A549 (cell line): ENCODE measurements at regions not wholly inside any gene's neighbourhood (a gene's known extent, or its start where the extent isn't known, plus 50 kb on each side); places are given as distances from the start of the nearest gene placed in this dataset.

Source experiments
- CEBPB ChIP-seq, 2 experiments: fragments of >200 bp in 1 of 2; sonication (Bioruptor Twin) in 1 of 2; formaldehyde crosslinking in 1 of 2; IDR thresholded peaks; 2 replicates each; pipeline ENCODE4 v1.6.1; 2012 to 2016
- NR3C1 ChIP-seq: fragments of >200 bp; sonication (Bioruptor Twin); formaldehyde crosslinking; IDR thresholded peaks from 3 replicates; pipeline ENCODE4 v1.6.1; 2017
- POLR2A ChIP-seq: IDR thresholded peaks from 2 replicates; pipeline ENCODE4 v1.6.1; 2012; ENCODE audit warnings: mild to moderate bottlenecking, low read length
- RAD21 ChIP-seq, 2 experiments: fragments of >200 bp in 1 of 2; sonication (Bioruptor Twin) in 1 of 2; formaldehyde crosslinking in 1 of 2; IDR thresholded peaks in 1 of 2; conservative IDR thresholded peaks in 1 of 2; 2 replicates in 1 of 2; 3 replicates in 1 of 2; pipeline ENCODE4 v1.6.1; 2012 to 2018; ENCODE audit warnings: inconsistent platforms in 1 of 2
- USF2 ChIP-seq: fragments of 450-650 bp; IDR thresholded peaks from 2 replicates; pipeline ENCODE4 v1.6.1; 2014; ENCODE audit warnings: antibody characterized with exemption
- TF ChIP-seq, protein P1 (sequence below): fragments of >200 bp; sonication (Bioruptor Twin); formaldehyde crosslinking; IDR thresholded peaks from 3 replicates; pipeline ENCODE4 v1.5.1; 2016
- TF ChIP-seq, protein P2 (sequence below): IDR thresholded peaks from 2 replicates; pipeline ENCODE4 v1.6.1; 2012

DNA sequence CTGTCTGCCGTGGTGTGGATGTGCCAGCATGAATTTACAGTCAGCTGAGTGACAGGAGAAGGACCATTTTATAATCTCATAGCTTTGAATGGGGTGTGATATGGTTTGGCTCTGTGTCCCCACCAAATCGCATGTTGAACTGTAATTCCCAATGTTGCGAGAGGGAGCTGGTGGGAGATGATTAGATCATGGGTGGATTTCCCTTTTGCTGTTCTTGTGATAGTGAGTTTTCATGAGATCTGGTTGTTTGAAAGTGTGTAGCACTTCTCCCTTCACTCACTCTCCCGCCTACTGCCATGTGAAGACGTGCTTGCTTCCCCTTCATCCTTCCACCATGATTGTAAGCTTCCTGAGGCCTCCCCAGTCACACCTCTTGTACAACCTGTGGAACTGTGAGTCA lies 111.9 kb upstream of the CHD2 start:
- TF ChIP-seq, protein P1, sequence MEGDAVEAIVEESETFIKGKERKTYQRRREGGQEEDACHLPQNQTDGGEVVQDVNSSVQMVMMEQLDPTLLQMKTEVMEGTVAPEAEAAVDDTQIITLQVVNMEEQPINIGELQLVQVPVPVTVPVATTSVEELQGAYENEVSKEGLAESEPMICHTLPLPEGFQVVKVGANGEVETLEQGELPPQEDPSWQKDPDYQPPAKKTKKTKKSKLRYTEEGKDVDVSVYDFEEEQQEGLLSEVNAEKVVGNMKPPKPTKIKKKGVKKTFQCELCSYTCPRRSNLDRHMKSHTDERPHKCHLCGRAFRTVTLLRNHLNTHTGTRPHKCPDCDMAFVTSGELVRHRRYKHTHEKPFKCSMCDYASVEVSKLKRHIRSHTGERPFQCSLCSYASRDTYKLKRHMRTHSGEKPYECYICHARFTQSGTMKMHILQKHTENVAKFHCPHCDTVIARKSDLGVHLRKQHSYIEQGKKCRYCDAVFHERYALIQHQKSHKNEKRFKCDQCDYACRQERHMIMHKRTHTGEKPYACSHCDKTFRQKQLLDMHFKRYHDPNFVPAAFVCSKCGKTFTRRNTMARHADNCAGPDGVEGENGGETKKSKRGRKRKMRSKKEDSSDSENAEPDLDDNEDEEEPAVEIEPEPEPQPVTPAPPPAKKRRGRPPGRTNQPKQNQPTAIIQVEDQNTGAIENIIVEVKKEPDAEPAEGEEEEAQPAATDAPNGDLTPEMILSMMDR: no peak
- no peak for TF ChIP-seq CEBPB (IDR thresholded peaks at IDR 0.05)
- no peak for TF ChIP-seq USF2
- no peak for TF ChIP-seq POLR2A
- no peak for TF ChIP-seq RAD21 (conservative IDR thresholded peaks at IDR 0.05 in 1 of 2, IDR thresholded peaks at IDR 0.05 in 1 of 2)
- TF ChIP-seq NR3C1: no peak
- TF ChIP-seq, protein P2, sequence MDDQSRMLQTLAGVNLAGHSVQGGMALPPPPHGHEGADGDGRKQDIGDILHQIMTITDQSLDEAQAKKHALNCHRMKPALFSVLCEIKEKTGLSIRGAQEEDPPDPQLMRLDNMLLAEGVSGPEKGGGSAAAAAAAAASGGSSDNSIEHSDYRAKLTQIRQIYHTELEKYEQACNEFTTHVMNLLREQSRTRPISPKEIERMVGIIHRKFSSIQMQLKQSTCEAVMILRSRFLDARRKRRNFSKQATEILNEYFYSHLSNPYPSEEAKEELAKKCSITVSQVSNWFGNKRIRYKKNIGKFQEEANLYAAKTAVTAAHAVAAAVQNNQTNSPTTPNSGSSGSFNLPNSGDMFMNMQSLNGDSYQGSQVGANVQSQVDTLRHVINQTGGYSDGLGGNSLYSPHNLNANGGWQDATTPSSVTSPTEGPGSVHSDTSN: no peak
